DOHH2 (cell line): ENCODE measurements at regions not wholly inside any gene's neighbourhood (a gene's known extent, or its start where the extent isn't known, plus 50 kb on each side); places are given as distances from the start of the nearest gene placed in this dataset.

Experiments used
- EZH2phosphoT487 ChIP-seq: fragments of 200-600 bp; sonication (generic); IDR thresholded peaks from 2 replicates; pipeline ENCODE4 v1.6.1; 2017; ENCODE audit warnings: borderline replicate concordance, mild to moderate bottlenecking, antibody characterized with exemption, low read length, moderate library complexity, mixed read lengths
- TF ChIP-seq, protein P1 (sequence below): fragments of 200-600 bp; sonication (generic); IDR thresholded peaks from one replicate; pipeline ENCODE4 v1.5.1; 2014; ENCODE audit warnings: antibody characterized with exemption, mild to moderate bottlenecking, low read depth, low read length; ENCODE audit not compliant: poor library complexity, severe bottlenecking

DNA sequence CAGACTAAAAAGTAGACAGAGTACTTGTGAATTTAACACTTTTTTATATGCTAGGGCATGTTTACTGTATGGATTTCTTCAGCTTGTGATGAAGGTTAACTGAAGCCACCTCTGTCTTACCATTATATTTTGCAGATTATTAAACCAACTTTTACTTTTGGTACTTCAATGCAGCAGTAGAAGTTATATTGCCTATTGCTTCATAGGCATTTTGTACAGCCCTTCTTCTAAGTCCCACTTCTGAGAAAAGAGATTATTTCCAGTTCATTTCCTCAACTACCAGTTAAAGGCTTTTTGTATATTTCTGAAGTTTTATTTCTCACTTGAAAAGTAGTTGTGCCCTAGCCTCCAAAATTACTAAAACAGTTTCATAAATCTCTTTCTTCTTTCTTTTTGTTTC lies 151.7 kb upstream of the FOXN2 start:
- TF ChIP-seq, protein P1, sequence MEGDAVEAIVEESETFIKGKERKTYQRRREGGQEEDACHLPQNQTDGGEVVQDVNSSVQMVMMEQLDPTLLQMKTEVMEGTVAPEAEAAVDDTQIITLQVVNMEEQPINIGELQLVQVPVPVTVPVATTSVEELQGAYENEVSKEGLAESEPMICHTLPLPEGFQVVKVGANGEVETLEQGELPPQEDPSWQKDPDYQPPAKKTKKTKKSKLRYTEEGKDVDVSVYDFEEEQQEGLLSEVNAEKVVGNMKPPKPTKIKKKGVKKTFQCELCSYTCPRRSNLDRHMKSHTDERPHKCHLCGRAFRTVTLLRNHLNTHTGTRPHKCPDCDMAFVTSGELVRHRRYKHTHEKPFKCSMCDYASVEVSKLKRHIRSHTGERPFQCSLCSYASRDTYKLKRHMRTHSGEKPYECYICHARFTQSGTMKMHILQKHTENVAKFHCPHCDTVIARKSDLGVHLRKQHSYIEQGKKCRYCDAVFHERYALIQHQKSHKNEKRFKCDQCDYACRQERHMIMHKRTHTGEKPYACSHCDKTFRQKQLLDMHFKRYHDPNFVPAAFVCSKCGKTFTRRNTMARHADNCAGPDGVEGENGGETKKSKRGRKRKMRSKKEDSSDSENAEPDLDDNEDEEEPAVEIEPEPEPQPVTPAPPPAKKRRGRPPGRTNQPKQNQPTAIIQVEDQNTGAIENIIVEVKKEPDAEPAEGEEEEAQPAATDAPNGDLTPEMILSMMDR: no peak
- TF ChIP-seq EZH2phosphoT487: no peak
